ENCODE measurements at regions not wholly inside any gene's neighbourhood (a gene's known extent, or its start where the extent isn't known, plus 50 kb on each side); places are given as distances from the start of the nearest gene placed in this dataset.

GRCh38 chr10:130983749-130984148, 327.8 kb downstream of the TCERG1L start:
- intact Hi-C loops (cut with DNase I): no loop called here
- no peak overlapping the region for H3K4me3 ChIP-seq
- no peaks in the 10 kb centered on the region for H3K27me3 ChIP-seq
- H3K4me1 ChIP-seq: no peaks in the 10 kb centered on the region
- DNase-seq (ENCODE audit: low spot score in 2 of 2): no peak
- no peaks in the 10 kb centered on the region for H3K36me3 ChIP-seq
- TF ChIP-seq CTCF (IDR thresholded peaks at IDR 0.05): no peak
- H3K27ac ChIP-seq: no peak overlapping the region
- no peaks in the 10 kb centered on the region for H3K9me3 ChIP-seq

GRCh38 chr10:130984686-130985085, 326.8 kb downstream of the TCERG1L start:
- Histone ChIP-seq H3K4me1 (no peaks in the 10 kb centered on the region), H3K27me3 (no peaks in the 10 kb centered on the region), H3K9me3 (no peaks in the 10 kb centered on the region), H3K27ac (no peak overlapping the region), H3K4me3 (no peak overlapping the region), H3K36me3 (no peaks in the 10 kb centered on the region)
- DNase-seq (ENCODE audit: low spot score in 2 of 2): no peak
- no peak for TF ChIP-seq CTCF (IDR thresholded peaks at IDR 0.05)
- intact Hi-C loops (cut with DNase I): no loop called here

- Histone ChIP-seq H3K36me3 (no peaks in the 10 kb centered on the region), H3K27ac (no peak overlapping the region), H3K4me1 (no peaks in the 10 kb centered on the region), H3K9me3 (no peaks in the 10 kb centered on the region), H3K27me3 (no peaks in the 10 kb centered on the region), H3K4me3 (no peak overlapping the region)
- intact Hi-C loops (cut with DNase I): no loop called here
- no peak for TF ChIP-seq CTCF (IDR thresholded peaks at IDR 0.05)
- DNase-seq (ENCODE audit: low spot score in 2 of 2): no peak
Observed at GRCh38 chr10:130985158-130985753, 326.3 kb downstream of the TCERG1L start.

GRCh38 chr10:130986846-130987245, 324.7 kb downstream of the TCERG1L start:
- no peak overlapping the region for H3K27ac ChIP-seq
- intact Hi-C loops (cut with DNase I): no loop called here
- H3K4me3 ChIP-seq: no peak overlapping the region
- no peaks in the 10 kb centered on the region for H3K9me3 ChIP-seq
- H3K27me3 ChIP-seq: no peaks in the 10 kb centered on the region
- no peaks in the 10 kb centered on the region for H3K4me1 ChIP-seq
- no peak for DNase-seq (ENCODE audit: low spot score in 2 of 2)
- TF ChIP-seq CTCF (IDR thresholded peaks at IDR 0.05): no peak
- no peaks in the 10 kb centered on the region for H3K36me3 ChIP-seq

GRCh38 chr10:130987401-130987800, 324.1 kb downstream of the TCERG1L start:
- no peak for TF ChIP-seq CTCF (IDR thresholded peaks at IDR 0.05)
- H3K27me3 ChIP-seq: no peaks in the 10 kb centered on the region
- no peak for DNase-seq (ENCODE audit: low spot score in 2 of 2)
- intact Hi-C loops (cut with DNase I): no loop called here
- no peak overlapping the region for H3K27ac ChIP-seq
- H3K4me3 ChIP-seq: no peak overlapping the region
- no peaks in the 10 kb centered on the region for H3K4me1 ChIP-seq
- no peaks in the 10 kb centered on the region for H3K36me3 ChIP-seq
- no peaks in the 10 kb centered on the region for H3K9me3 ChIP-seq

- Histone ChIP-seq H3K36me3 (no peaks in the 10 kb centered on the region), H3K27me3 (no peaks in the 10 kb centered on the region), H3K9me3 (no peaks in the 10 kb centered on the region), H3K4me1 (no peaks in the 10 kb centered on the region), H3K4me3 (no peak overlapping the region), H3K27ac (no peak overlapping the region)
- no peak for TF ChIP-seq CTCF (IDR thresholded peaks at IDR 0.05)
- intact Hi-C loops (cut with DNase I): no loop called here
- no peak for DNase-seq (ENCODE audit: low spot score in 2 of 2)
Observed at GRCh38 chr10:130989670-130990232, 321.8 kb downstream of the TCERG1L start.

Measured in ascending aorta (tissue), 2 donors.